ENCODE measurements at regions not wholly inside any gene's neighbourhood (a gene's known extent, or its start where the extent isn't known, plus 50 kb on each side); places are given as distances from the start of the nearest gene placed in this dataset.

DNA sequence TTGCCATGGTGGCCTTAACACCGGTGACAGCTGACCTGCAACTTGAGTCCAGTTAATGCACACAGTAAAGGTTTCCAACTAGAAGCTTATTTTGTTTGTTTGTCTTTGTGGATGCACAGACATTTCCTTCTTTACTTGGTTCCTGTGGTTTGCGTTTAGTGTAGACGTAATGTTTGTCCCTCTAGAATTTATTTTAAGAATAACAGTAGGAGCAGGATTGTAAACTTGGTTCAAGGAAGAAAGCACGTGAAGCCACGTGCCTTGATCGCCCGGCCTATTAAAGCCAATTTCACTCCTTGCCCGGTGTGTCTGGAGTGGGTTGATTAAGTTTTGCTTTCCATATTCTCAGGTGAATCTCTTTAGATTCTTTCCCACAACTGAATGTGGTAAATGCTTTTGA, 263.2 kb upstream of the C2CD4B start:
- Mint-ChIP-seq H3K27ac (no peak overlapping the region), H3K4me3 (no peak overlapping the region), H3K36me3 (ENCODE audit: low read depth) (peaks cover 5% of the 10 kb centered on the region), H3K27me3 (ENCODE audit: insufficient read depth) (no peaks in the 10 kb centered on the region), H3K4me1 (peaks cover 37% of the 10 kb centered on the region), H3K9me3 (no peaks in the 10 kb centered on the region)
- Histone ChIP-seq H3K36me3 (ENCODE audit: control insufficient read depth, insufficient read depth, low read length) (peaks cover 17% of the 10 kb centered on the region), H3K27me3 (ENCODE audit: control insufficient read depth, insufficient read depth, low read length, poor library complexity, severe bottlenecking) (no peaks in the 10 kb centered on the region), H3K4me1 (ENCODE audit: control insufficient read depth, insufficient read depth, low read length) (peaks cover 5% of the 10 kb centered on the region), H3K4me3 (ENCODE audit: low read length) (no peak overlapping the region), H3K27ac (ENCODE audit: low read depth, low read length) (no peak overlapping the region), H3K9me3 (ENCODE audit: control insufficient read depth, low read length) (no peaks in the 10 kb centered on the region), H3K9ac (ENCODE audit: extremely low read depth, low read length, poor library complexity, severe bottlenecking) (no peak overlapping the region)
- TF ChIP-seq, protein P1, sequence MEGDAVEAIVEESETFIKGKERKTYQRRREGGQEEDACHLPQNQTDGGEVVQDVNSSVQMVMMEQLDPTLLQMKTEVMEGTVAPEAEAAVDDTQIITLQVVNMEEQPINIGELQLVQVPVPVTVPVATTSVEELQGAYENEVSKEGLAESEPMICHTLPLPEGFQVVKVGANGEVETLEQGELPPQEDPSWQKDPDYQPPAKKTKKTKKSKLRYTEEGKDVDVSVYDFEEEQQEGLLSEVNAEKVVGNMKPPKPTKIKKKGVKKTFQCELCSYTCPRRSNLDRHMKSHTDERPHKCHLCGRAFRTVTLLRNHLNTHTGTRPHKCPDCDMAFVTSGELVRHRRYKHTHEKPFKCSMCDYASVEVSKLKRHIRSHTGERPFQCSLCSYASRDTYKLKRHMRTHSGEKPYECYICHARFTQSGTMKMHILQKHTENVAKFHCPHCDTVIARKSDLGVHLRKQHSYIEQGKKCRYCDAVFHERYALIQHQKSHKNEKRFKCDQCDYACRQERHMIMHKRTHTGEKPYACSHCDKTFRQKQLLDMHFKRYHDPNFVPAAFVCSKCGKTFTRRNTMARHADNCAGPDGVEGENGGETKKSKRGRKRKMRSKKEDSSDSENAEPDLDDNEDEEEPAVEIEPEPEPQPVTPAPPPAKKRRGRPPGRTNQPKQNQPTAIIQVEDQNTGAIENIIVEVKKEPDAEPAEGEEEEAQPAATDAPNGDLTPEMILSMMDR (conservative IDR thresholded peaks at IDR 0.05): no peak
- WGBS, 2 experiments (ENCODE audit: insufficient coverage in 1 of 2, insufficient read length in 1 of 2): 88 to 95% methylated on average over 7 to 8 of the region's 8 CpGs
- DNase-seq: no peak

- Histone ChIP-seq H3K9me3 (ENCODE audit: control insufficient read depth, low read length) (no peaks in the 10 kb centered on the region), H3K4me3 (ENCODE audit: low read length) (no peak overlapping the region), H3K27ac (ENCODE audit: low read depth, low read length) (no peak overlapping the region), H3K27me3 (ENCODE audit: control insufficient read depth, insufficient read depth, low read length, poor library complexity, severe bottlenecking) (no peaks in the 10 kb centered on the region), H3K36me3 (ENCODE audit: control insufficient read depth, insufficient read depth, low read length) (peaks cover 15% of the 10 kb centered on the region), H3K9ac (ENCODE audit: extremely low read depth, low read length, poor library complexity, severe bottlenecking) (no peak overlapping the region), H3K4me1 (ENCODE audit: control insufficient read depth, insufficient read depth, low read length) (peaks cover 5% of the 10 kb centered on the region)
- Mint-ChIP-seq H3K9me3 (no peaks in the 10 kb centered on the region), H3K4me1 (peaks cover 37% of the 10 kb centered on the region), H3K4me3 (no peak overlapping the region), H3K27me3 (ENCODE audit: insufficient read depth) (no peaks in the 10 kb centered on the region), H3K27ac (no peak overlapping the region), H3K36me3 (ENCODE audit: low read depth) (peaks cover 5% of the 10 kb centered on the region)
- WGBS, 2 experiments (ENCODE audit: insufficient coverage in 1 of 2, insufficient read length in 1 of 2): 93 to 94% methylated on average over 7 to 13 of the region's 14 CpGs
- TF ChIP-seq, protein P1 (conservative IDR thresholded peaks at IDR 0.05): no peak
- DNase-seq: no peak
These were observed 263.9 kb upstream of the C2CD4B start for GRCh38 chr15:62428851-62429598.

GRCh38 chr15:62430056-62430455, 265.0 kb upstream of the C2CD4B start:
- Mint-ChIP-seq H3K27ac (no peak overlapping the region), H3K36me3 (ENCODE audit: low read depth) (peaks cover 10% of the 10 kb centered on the region), H3K4me1 (peaks cover 36% of the 10 kb centered on the region), H3K4me3 (no peak overlapping the region), H3K9me3 (no peaks in the 10 kb centered on the region), H3K27me3 (ENCODE audit: insufficient read depth) (no peaks in the 10 kb centered on the region)
- WGBS, 2 experiments (ENCODE audit: insufficient coverage in 1 of 2, insufficient read length in 1 of 2): 100% methylated on average over 2 of the region's 2 CpGs
- TF ChIP-seq, protein P1 (conservative IDR thresholded peaks at IDR 0.05): no peak
- Histone ChIP-seq H3K27me3 (ENCODE audit: control insufficient read depth, insufficient read depth, low read length, poor library complexity, severe bottlenecking) (no peaks in the 10 kb centered on the region), H3K4me3 (ENCODE audit: low read length) (no peak overlapping the region), H3K27ac (ENCODE audit: low read depth, low read length) (no peak overlapping the region), H3K9ac (ENCODE audit: extremely low read depth, low read length, poor library complexity, severe bottlenecking) (no peak overlapping the region), H3K9me3 (ENCODE audit: control insufficient read depth, low read length) (no peaks in the 10 kb centered on the region), H3K4me1 (ENCODE audit: control insufficient read depth, insufficient read depth, low read length) (peaks cover 5% of the 10 kb centered on the region), H3K36me3 (ENCODE audit: control insufficient read depth, insufficient read depth, low read length) (peaks cover 11% of the 10 kb centered on the region)
- no peak for DNase-seq

Measured in endodermal cell (in vitro differentiated cells).